ENCODE measurements at regions not wholly inside any gene's neighbourhood (a gene's known extent, or its start where the extent isn't known, plus 50 kb on each side); places are given as distances from the start of the nearest gene placed in this dataset.

GRCh38 chr16:86928523-86929011 is 350.2 kb downstream of the FOXL1 start:
- TF ChIP-seq POLR2A (IDR thresholded peaks at IDR 0.05): no peak
- TF ChIP-seq, protein P1, sequence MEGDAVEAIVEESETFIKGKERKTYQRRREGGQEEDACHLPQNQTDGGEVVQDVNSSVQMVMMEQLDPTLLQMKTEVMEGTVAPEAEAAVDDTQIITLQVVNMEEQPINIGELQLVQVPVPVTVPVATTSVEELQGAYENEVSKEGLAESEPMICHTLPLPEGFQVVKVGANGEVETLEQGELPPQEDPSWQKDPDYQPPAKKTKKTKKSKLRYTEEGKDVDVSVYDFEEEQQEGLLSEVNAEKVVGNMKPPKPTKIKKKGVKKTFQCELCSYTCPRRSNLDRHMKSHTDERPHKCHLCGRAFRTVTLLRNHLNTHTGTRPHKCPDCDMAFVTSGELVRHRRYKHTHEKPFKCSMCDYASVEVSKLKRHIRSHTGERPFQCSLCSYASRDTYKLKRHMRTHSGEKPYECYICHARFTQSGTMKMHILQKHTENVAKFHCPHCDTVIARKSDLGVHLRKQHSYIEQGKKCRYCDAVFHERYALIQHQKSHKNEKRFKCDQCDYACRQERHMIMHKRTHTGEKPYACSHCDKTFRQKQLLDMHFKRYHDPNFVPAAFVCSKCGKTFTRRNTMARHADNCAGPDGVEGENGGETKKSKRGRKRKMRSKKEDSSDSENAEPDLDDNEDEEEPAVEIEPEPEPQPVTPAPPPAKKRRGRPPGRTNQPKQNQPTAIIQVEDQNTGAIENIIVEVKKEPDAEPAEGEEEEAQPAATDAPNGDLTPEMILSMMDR (IDR thresholded peaks at IDR 0.05): no peak
